GM21367 (cell line): ENCODE measurements at regions not wholly inside any gene's neighbourhood (a gene's known extent, or its start where the extent isn't known, plus 50 kb on each side); places are given as distances from the start of the nearest gene placed in this dataset.
"Not testable (repeated sequence)": the region's sequence is repeated elsewhere in the genome, so short reads cannot be mapped to it uniquely, and the experiment has no call there.

Source experiments
- ATAC-seq: cut with Tn5 transposase; IDR thresholded peaks from one replicate; pipeline ENCODE4 v1.9.1; 2021; ENCODE audit not compliant: unreplicated experiment

- no peak for ATAC-seq
Measured at GRCh38 chrX:81857192-81857591, 655.3 kb downstream of the SH3BGRL start.

GRCh38 chrX:81866873-81867272 is 665.0 kb downstream of the SH3BGRL start:
- no peak for ATAC-seq

GRCh38 chrX:81868979-81869378 is 667.1 kb downstream of the SH3BGRL start:
- no peak for ATAC-seq

DNA sequence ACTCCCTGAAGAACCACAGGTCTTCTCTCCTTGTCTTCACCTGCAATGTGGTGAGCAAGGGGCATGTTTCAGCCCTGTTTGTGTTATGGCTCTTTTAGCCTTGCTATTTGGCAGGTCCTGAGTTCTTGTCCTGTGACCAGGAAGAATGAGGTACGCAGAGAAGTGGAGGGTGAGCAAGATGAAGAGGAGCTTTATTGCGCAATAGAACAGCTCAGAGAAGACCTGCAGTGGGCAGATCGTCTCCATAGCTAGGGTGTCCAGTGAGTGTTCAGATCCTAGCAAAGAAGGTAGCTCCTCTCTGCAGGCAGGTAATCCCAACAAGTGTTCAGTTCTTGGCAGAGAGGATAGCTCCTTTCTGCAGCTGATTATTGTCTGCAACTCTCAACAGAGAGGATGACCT is 672.9 kb downstream of the SH3BGRL start:
- ATAC-seq, result no peak

DNA sequence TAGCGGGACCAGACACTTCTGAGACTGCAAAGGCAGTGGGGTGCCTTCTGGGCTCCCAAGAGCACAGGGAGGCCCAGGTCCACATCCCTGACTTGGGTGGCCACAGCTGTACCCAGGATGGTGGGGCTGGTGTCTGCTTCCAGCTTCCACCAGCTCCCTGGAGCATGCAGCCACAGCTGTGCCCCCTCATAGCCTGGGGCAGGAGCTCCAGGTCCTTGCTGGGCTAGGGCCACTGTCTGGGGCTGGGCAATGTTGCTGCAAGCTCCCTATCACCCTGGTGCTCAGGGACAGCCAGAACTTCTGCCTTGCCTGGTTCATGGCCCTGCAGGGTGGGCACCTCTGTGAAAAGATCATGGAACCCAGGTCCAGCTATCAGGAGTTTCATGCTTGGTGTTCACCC is 673.9 kb downstream of the SH3BGRL start:
- no peak for ATAC-seq

DNA sequence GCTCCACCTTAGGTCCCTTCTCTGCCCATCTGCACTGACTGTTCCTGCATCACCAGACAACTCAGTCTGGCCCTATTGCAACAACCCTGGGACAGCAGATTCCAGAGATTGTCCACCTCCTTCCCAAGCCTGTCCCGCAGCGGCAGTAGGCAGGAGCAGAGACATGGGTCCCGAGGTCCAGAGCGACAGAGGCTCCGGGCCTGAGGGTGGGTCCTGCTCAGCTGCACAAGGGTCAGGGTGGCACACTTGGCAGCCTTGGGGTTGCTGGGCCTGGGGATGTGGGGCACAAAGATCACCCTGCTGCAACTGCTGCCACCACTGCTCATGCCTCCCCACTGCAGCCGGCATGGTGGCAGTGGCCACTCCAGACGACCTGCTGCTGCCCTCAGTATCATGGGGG is 674.5 kb downstream of the SH3BGRL start:
- ATAC-seq, result no peak

DNA sequence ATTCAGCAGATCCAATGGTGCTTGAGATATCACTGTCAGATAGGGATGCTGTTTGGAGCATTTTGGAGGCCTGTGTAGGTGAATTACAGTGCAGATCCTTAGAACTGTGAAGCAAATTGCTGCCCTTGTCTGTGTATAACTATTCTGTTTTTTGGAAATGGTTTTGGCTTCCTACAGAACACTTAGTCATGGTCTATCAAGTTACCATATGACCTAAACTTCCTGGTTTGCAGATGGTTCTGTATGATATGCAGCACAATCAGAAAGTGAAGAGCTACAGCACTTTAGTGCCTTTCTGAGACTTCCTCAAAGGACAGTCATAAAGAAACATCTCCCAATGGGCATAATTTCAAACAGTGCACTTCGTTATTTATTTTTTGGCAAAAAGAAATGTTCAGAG is 688.6 kb downstream of the SH3BGRL start:
- ATAC-seq, result no peak

DNA sequence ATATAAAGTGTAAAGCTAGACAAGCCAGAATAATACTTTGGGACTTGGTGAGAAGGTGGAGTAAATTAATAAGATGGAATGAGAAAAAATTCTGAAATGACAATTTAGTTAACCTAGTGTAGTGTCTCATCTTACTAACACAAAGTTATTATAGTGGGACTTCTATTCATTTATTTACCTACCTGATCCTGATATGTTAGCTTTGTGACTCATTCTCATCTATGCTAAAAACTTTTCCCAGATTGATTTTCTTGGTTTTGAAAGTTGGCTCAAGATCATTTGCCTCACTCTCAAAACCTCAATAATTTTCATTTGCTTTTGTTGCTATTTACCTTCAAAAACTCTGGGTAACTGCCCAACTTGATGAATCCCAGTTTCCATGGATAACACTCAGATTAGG is 698.6 kb downstream of the SH3BGRL start:
- no peak for ATAC-seq

GRCh38 chrX:81925812-81926211 is 723.9 kb downstream of the SH3BGRL start:
- ATAC-seq, result no peak

DNA sequence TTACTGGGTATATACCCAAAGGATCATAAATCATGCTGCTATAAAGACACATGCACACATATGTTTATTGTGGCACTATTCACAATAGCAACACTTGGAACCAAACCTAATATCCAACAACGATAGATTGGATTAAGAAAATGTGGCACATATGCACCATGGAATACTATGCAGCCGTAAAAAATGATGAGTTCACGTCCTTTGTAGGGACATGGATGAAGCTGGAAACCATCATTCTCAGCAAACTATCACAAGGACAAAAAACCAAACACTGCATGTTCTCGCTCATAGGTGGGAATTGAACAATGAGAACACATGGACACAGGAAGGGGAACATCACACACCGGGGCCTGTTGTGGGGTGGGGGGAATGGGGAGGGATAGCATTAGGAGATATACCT is 744.0 kb downstream of the SH3BGRL start:
- ATAC-seq, result not testable (repeated sequence)

DNA sequence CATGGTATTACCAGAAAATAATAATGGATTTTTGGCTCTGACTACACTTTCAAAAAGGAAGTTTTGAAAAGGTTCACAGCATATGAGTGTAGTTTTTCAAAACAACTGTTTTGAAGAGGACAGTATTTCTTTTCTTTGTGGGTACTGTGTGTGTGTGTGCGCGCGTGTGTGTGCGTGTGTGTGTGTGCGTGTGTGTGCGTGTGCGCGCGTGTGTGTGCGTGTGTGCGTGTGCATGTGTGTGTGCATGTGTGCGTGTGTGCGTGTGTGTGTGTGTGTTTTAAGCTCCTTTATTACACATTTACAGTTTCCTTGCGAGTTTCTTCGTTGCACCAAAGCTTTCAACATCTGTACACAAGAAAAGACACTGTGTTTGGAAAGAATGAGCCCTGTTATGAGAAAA is 755.4 kb downstream of the SH3BGRL start:
- ATAC-seq, result no peak

- no peak for ATAC-seq
Measured at GRCh38 chrX:81957900-81958545, 756.1 kb downstream of the SH3BGRL start.

GRCh38 chrX:81959964-81960363 is 758.1 kb downstream of the SH3BGRL start:
- no peak for ATAC-seq

DNA sequence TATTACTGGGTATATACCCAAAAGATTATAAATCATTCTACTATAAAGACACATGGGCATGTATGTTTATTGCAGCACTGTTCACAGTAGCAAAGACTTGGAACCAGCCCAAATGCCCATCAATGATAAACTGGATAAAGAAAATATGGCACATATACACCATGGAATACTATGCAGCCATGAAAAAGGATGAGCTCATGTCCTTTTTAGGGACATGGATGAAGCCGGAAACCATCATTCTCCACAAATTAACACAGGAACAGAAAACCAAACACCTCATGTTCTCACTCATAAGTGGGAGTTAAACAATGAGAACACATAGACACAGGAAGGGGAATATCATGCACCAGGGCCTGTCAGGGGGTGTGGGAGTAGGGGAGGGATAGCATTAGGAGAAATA is 772.5 kb downstream of the SH3BGRL start:
- ATAC-seq, result not testable (repeated sequence)

DNA sequence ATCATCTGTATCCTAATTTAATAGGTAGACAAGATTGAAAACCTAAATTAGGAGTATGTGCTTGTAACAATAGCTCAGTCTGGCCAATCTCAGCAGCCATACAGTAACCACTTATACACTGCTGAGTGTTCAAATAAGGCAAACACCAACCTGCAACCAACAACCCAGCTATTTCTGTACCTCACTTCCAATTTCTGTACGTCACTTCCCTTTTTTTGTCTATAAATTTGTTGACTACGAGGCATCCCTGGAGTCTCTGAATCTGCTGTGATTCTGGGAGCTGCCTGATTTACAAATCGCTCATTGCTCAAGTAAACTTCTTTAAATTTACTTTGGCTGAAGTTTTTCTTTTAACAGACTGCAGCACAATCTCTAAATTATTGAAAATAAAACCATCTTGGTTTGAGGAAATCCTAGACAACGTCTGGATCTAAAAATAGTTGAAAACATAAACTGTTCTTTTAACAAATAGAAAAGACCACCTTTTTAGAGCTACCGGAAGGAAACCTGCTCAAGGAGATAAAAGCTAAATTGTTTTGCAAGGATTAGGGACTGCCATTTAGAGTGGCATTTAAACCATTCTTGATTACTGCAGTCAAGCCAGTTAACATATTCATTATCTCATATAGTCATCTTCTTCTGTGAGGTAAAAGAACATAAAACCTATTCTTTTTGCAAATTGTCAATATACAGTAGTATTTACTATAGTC is 778.1 kb downstream of the SH3BGRL start:
- no peak for ATAC-seq

- not testable (repeated sequence) for ATAC-seq
Measured at GRCh38 chrX:81987217-81987616, 785.3 kb downstream of the SH3BGRL start.

DNA sequence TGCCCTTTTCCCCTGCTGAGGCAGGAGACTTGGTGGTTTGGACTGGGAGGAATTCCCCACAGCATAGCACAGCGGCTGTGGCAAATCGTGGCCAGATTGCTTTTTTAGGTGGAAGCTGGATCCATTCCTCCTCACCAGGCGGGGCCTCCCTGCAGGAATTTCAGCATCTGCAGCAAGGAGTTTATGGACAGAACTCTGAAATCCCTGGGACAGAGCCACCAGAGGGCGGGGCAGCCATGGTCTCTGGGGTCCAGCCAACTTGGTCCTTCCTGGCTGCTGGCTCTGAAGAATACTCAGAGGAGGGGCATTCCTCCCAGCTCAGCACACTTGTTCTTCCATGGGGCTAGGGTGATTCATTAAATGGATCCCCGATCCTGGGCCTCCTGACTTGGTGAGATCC is 794.3 kb downstream of the SH3BGRL start:
- no peak for ATAC-seq

DNA sequence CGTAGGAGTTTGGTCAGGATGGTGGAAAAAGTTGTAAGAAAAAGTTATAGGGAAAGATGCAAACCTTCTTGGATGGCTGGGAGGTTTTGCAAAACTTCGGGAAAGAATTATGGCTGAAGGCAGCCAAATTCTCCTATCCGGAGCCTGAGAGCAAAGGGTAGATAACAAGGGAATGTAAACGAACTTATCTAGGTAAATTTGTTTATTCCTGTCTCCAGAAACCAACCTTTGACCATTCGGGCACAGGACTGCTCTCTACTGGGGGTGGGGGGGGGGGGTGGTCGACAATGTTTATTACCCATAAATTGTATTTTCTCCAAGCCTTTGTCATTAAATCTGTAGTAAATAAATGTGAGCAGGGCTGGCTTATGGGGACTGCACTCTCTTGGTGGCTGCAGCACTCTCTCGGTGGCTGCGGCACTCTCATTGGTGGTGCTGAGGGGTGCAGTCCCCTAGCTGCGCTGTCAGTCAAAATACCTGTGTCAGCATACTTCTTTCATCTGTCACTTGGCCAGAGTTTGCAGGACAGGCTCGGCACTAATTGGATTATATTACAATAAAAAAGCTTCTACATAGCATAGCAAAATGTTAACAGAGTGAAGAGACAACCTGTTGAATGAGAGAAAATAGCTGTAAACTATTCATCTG is 827.8 kb downstream of the SH3BGRL start:
- ATAC-seq, result no peak

DNA sequence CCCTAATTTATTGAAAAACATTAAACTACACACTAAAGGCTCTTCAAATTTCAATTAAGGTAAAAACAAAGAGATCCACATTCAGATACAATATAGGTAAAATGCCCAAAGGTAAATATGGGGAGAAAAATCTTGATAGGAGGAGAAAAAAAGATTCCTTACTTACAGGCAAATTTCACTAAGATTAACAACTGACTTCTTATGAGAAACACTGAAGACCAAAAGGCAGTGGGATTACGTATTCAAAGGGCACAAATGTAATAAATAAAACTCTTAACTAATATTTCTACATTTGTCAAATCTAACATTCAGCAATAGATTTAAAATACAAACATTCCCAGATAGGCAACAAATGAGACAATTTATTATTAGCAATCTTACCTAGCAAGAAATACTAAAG is 829.3 kb downstream of the SH3BGRL start:
- ATAC-seq, result no peak

DNA sequence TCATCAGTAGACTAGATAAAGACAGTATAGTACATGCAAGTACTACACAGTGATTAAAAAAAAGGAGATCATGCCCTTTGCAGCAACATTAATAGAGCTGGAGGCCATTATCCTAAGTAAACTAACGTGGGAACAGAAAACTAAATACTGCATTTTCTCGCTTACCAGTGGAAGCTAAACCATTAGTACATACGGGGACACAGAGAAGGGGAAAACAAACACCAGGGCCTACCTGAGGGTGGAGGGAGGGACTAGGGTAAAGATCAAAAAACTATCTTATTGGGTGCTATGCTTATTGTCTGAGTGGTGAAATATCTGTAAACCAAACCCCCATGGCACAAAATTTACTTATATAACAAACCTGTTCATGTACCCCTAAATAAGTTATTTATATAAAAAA is 836.9 kb downstream of the SH3BGRL start:
- ATAC-seq, result no peak

- ATAC-seq, result no peak
Measured at GRCh38 chrX:82041034-82041433, 839.1 kb downstream of the SH3BGRL start.

- ATAC-seq, result no peak
Measured at GRCh38 chrX:82058728-82059127, 856.8 kb downstream of the SH3BGRL start.
